GM21529 (cell line): ENCODE measurements at regions not wholly inside any gene's neighbourhood (a gene's known extent, or its start where the extent isn't known, plus 50 kb on each side); places are given as distances from the start of the nearest gene placed in this dataset.
"Not testable (repeated sequence)": the region's sequence is repeated elsewhere in the genome, so short reads cannot be mapped to it uniquely, and the experiment has no call there.

Source experiments
- ATAC-seq: cut with Tn5 transposase; IDR thresholded peaks from one replicate; pipeline ENCODE4 v1.9.1; 2021; ENCODE audit not compliant: unreplicated experiment

GRCh38 chr11:46183819-46184218, 62.6 kb upstream of the PHF21A start:
- ATAC-seq: no peak

GRCh38 chr11:46181843-46182424, 60.7 kb upstream of the PHF21A start:
- ATAC-seq: no peak

GRCh38 chr11:46181387-46181786, 60.1 kb upstream of the PHF21A start:
- ATAC-seq: no peak

- no peak for ATAC-seq
Measured at GRCh38 chr11:46180736-46181135, 59.5 kb upstream of the PHF21A start.

- ATAC-seq: no peak
Measured at GRCh38 chr11:46178513-46178912, 57.3 kb upstream of the PHF21A start.

- ATAC-seq: no peak
Measured at GRCh38 chr11:46176421-46176820, 55.2 kb upstream of the PHF21A start.

- no peak for ATAC-seq
Measured at GRCh38 chr11:46175401-46176002, 54.2 kb upstream of the PHF21A start.

- not testable (repeated sequence) for ATAC-seq
Measured at GRCh38 chr11:46171693-46172092, 50.4 kb upstream of the PHF21A start.
